Amygdala (tissue), 56 donors: ENCODE measurements at regions not wholly inside any gene's neighbourhood (a gene's known extent, or its start where the extent isn't known, plus 50 kb on each side); places are given as distances from the start of the nearest gene placed in this dataset.
"Not testable (repeated sequence)": the region's sequence is repeated elsewhere in the genome, so short reads cannot be mapped to it uniquely, and the experiment has no call there.

Source experiments
- DNase-seq, 56 donors: peaks; one replicate each; lab custom pipeline; 2025; lab: John Stamatoyannopoulos, UW

DNA sequence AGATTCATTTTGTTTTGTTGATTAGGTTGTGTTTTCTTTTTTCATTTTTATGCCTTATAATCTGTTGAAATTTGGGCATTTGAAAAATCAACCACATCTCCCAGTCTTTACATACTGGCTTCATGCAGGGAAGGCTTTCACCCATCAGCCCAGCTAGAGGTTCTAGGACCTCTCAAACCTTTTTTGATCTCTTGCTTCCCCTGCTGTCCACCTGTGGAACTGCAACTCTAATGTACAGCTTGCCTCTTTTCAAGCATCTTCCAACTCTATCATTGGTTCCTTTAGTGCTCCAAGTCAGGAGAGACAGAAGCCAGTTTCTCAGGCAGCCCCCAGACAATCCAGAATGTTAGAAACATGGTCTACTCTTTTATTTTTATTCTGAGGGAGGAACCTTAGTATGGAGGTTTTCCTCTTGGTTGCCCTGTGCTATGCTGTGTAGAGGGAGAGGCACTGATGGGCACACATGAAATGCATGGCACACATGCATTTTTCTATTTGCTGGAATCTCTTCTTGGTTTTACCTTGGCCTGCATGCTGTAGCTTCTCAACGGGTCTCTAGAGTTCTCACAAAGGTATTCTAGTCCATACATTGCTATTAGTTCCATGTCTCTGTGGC is 107.2 kb upstream of the L3MBTL4 start:
- DNase-seq, result no peak

DNA sequence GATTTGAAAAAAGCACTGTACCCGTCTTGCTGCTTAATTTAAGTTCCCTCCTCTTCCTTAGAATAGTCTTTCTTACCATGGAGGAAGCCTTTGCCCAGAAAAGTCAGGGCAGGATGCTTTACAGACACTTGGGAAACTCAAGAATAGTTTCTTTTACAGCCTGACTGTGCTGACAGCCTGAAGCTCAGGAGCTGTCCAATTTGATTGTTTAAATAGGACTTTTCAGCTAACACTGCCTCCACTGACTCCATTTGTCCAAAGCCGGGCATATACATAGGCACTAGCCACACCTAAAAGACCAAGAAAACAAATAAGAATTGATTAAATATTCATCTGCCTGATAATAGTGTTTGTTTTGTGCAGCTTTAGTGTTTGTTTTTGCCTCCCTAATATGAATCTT is 110.9 kb upstream of the L3MBTL4 start:
- DNase-seq, result no peak

GRCh38 chr18:6537475-6537874 is 122.8 kb upstream of the L3MBTL4 start:
- DNase-seq, result no peak

DNA sequence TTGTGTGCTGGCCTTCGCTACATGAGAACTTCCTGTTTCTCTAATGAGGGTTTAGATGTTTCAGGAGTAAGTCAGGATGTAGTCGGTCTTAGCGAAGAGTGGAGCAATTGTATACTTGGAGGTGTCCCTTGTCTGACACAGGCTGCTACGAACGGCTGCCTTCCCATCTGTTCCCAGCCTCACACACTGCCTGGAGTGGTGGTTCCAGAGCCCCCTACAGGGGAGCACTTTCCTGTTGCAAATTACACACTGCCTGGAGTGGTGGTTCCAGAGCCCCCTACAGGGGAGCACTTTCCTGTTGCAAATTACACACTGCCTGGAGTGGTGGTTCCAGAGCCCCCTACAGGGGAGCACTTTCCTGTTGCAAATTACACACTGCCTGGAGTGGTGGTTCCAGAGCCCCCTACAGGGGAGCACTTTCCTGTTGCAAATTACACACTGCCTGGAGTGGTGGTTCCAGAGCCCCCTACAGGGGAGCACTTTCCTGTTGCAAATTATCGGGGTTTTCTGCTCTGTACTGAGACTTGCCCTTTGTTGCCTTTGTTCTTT is 126.5 kb upstream of the L3MBTL4 start:
- not testable (repeated sequence) for DNase-seq

DNA sequence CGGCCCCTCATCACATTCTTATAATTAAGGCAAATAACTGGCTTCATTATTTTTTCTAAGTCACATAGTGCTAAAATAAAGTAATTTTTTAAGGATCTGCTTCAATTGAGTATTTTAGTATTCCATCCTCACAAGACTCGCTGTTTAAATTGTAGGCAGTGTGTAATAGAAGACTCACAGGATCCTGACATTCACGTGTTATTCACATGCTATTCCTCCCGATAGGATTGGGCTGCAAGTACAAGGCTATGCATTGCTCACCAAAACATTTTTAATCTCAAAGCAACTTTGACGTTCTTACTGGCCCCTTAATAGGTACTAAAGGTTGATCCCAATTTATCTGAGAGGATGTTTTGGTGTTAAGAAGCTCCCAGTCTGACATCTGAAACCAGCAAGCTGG is 127.6 kb upstream of the L3MBTL4 start:
- DNase-seq, result no peak

DNA sequence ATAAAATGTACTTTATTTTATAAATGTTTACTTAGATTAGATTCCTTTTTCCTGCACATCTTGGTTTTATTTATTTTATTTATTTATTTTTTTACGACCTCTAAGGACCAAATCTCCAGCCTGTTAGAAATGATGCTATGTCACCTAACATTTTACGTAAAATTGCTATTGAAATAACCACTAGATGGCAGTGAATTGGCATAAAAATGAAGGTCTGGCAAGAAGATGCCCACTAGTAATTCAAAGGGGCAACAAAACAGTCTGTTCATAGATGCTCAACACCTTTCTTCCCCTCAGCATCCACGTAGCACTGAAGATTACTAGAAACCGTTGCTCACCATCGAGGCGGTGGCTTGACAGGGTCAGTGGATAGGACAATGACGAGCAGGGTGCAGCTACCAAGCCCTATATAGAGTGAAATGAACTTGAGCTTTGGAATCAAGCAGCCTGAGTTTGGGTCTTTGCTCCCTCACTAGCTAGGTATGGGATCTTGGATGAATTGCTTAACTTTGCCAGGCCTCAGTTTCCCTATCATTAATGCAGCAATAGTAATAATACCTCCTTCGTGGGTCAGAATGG is 128.7 kb upstream of the L3MBTL4 start:
- DNase-seq, result peak in 3 of 56 donors; percentile 6 to 17 (median 6)

- DNase-seq, result no peak
Observed at GRCh38 chr18:6546229-6546628, 131.5 kb upstream of the L3MBTL4 start.

DNA sequence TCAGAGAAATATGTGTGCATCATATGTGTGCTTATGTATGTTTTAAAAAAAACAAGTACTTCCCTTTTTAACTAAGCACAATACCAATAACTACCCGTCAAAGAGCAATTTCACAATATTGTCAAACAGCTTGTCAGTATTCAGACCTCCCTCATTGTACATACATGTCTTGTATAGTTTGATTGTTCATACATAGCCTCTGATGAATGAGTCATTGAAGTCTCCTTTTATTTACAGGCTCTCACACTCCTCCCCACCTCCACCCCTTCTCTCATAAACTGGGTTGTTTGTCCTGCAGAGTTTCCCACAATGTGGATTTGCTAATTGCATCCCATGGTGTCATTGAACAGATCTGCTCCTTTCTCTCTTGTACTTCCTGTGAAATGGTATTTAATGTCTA is 132.8 kb upstream of the L3MBTL4 start:
- no peak for DNase-seq

- no peak for DNase-seq
Observed at GRCh38 chr18:6553234-6553900, 138.7 kb upstream of the L3MBTL4 start.

- DNase-seq, result no peak
Observed at GRCh38 chr18:6557057-6557769, 142.5 kb upstream of the L3MBTL4 start.

DNA sequence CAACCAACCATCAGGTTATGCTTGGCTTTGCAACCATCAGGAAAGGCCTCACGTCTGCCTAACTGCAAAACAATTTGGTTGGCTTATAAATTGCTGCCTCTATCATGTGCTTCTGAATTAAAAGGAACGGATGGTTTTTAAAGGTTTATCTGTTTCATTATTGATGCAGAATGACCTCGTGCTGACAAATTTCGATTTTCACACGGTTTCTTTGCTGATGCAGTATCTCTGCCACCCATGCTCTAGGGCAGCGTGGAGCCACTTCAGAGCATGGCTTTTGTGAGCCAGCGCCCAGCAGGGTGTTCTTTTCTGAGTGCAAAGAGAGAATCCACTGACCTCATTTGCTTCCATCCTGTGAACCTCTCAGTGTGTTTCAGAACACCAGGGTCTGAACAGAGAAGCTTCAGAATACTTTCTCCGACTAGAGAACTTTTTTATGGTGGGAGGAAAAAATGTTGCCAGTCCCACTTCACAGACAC is 143.1 kb upstream of the L3MBTL4 start:
- DNase-seq, result no peak

DNA sequence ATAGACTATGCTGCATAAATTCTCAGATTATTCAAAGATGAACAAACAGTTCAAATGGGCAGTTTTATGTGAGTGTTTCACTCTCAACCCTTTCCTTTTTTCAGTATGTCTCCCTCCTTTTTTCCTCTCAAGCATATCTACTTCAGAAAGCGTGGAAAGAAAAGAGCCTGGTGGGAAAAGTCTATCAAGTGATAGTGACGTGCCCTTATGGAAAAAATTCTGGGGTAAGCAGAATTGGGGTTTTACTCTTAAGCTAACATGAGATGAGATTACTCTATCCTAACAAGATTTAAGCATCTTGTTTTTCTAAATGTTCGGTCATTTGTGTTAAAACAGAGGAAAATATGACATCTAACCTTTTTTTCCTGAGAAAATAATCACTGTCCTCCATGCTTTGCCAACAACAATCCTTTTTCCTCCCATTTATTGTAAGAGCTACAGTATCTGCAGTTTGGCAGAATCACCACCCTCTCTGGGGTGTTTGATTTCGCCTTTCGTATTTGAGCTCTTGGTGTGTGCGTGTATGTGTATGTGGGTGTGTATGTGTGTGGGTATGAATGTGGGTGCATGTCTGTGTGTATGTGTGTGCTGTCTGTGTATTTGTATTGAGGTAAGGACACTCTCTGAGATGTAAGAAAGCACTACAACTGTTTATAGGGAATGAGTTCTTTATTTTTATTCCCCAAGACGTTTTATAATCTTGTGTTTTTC is 143.9 kb upstream of the L3MBTL4 start:
- DNase-seq, result no peak

DNA sequence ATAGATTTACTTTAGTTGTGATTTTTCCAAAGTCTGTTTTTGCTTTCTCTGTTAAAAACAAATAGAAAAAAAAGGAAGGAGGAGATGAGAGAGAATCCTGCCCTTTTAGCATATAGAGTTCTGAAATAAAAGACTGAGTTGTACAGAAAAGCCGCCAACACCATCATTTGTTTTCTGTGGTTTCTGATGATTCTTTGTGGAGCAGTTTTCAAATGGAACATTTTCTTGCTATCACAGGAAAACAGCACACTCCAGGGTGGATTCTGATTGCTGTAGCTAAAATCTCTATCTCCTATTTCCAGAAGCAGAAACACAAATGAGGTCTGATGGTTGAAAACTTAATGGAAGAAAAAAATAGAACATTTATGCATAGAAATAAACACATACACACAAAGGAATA is 144.6 kb upstream of the L3MBTL4 start:
- no peak for DNase-seq

- DNase-seq, result no peak
Observed at GRCh38 chr18:6561016-6561415, 146.3 kb upstream of the L3MBTL4 start.

DNA sequence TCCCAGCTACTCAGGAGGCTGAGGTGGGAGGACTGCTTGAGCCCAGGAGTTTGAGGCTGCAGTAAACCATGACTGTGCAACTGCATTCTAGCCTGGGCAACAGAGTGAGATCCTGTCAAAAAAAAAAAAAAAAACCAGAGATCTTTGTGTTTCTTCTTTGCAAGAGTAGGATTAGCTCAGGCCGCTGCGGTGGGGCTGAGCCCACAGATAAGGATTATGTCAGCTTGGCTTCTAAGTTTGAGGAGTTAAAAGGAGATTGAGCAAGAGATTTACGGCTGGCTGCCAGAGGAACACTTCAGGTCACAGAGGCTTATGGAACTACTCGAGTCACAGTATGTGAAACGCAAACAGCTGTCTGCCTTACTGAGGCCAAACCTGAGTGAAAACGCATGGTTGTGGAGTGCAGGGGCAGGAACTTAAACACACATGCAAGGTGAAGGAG is 146.7 kb upstream of the L3MBTL4 start:
- DNase-seq, result no peak

DNA sequence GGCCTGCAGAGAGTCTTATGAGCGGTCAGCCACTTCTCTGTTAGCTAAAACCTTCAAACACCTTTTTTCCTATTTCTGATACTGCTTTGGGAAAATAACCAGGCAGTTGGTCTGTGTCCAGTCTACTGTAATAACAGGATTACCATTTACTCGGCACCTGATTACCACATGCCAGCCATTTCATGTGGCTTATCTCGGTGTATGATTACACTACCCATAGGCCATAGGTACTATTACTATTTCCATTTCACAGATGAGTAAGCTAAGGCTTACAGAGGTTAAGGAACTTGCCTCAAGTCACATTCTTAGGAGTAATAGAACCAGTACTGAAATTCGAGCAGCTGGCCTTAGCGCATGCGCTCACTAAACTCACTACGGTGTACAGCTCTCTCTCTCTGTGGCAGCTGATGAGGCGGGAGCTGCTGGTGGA is 147.2 kb upstream of the L3MBTL4 start:
- DNase-seq, result no peak

DNA sequence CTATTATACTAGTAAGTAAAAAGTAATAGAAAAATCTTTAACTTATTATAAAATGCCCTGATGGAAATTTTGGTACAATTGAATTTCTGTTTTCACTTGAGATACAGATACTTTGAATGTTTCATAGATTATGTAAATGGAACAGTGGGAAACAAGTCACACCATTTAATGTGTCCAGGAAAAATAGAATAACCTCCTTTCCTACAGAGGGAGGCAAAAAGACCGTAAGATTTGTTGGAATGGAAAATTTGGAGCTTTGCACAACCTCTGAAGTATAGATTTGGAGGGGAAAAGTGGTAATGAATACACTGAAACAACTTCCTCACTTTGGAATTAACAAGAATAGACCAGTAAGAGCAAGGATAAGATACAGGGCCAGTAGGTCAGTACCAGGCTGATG is 149.2 kb upstream of the L3MBTL4 start:
- DNase-seq, result no peak

DNA sequence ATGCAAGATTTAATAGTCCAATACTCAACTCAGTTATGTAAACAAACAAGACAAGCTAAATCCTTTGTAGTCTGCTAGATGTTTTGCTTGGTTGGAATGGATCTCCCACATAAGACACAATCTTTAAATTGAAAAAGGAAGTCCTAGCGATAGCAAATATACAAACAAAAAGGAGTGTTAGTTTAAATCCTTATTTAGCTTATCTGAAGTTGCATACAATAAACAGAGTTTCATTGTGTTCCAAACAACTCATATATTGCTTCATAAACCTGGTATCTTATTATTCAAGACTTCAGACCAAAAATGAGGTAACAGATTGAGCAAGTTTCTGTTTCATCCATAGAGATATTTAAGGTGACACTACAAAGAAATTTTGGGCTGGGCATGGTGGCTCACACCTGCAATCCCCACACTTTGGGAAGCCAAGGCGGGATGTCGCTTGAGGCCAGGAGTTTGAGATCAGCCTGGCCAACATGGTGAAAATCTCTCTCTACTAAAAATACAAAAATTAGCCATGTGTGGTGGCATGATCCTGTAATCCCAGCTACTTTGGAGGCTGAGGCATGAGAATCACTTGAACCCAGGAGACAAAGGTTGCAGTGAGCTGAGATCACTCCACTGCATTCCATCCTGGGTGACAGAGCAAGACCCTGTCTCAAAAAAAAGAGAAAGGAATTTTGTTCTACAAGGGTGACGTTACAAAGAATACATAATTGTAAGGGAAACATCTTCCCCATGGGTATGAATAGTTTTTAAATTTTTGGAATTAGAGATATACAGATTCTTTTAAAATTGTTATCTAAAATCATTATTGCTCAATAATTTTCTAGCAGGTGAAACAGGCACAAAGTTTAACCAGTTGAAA is 150.5 kb upstream of the L3MBTL4 start:
- no peak for DNase-seq

GRCh38 chr18:6565815-6566081 is 151.0 kb upstream of the L3MBTL4 start:
- no peak for DNase-seq
